M059J (cell line): ENCODE measurements at regions not wholly inside any gene's neighbourhood (a gene's known extent, or its start where the extent isn't known, plus 50 kb on each side); places are given as distances from the start of the nearest gene placed in this dataset.
"Not testable (repeated sequence)": the region's sequence is repeated elsewhere in the genome, so short reads cannot be mapped to it uniquely, and the experiment has no call there.

Experiments
- DNase-seq: peaks from one replicate; pipeline ENCODE4 v3.0.0-alpha.2; 2012; ENCODE audit warnings: low read depth

DNA sequence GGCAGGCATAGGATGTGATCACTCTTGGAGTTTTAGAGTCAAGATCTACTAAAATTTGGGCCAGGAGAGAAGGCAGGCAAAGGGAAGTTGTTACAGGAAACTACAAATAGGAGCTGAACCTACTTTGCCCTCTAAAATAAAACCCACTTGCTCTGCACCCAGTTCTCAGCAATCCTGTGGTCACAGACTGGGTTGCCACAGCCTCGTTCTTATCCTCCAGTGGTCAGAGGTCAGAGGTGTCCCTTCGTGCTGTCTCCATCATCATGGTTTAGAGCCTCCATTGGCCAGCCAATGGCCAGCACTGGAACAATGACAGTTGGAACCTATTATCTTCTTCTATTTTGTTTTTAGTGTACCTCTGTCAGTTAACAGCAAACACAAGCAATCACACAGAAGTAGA, 90.7 kb upstream of the TNP1 start:
- DNase-seq, result peak; percentile 15

DNA sequence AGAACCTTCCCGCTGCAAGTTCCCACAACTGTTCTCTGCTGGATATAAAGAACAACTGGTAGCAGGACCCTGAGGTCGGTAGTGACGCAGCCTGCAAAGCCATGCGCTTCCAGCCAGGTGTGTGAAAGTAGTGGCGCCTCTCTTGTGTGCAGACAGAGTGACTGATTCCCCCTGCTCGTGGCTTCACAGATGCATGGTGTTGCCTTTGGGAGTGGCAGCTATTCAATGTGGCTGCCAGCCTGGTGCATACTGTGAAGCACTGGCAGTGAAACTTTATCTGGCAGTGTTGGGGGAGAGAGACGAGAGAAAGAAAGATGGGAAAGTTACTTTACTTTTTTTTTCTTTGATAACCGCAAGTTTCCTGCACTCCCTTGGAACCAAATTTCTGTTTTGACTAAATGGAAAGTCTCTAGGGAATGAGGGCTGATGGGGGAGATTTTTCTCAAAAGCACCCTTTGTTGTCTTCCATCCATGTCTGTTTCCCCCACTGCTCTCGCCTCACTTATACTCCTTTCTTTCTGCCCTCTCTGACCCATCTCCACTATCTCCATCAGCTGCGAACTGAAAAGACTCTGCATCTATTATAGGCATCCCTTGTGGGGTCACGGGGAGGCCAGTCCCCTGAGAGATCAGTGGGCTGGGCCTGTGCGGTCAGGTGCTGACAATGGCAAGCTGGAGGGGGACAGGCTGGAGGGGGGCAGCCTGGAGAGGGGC, 90.0 kb upstream of the TNP1 start:
- no peak for DNase-seq

GRCh38 chr2:216947055-216947454, 87.2 kb upstream of the TNP1 start:
- no peak for DNase-seq

DNA sequence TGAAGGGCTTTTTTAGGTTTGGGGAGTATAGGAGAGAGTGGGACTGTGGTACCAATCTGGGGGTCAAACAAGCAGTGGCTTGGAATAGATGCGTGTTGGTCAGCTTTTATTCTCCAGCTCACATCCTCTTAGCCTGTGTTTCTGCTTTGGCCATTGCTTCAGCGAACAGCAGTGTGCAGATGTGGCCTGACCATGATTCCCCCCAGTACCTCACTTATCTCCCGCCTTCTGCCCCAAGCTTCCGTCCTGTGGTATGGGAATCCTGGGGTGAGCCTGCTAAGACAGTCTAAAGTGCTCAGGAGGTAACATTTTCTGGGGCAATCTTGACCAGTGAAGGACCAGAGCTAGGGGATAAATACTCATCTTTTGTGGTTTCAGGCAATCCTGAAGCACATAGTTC, 84.9 kb upstream of the TNP1 start:
- no peak for DNase-seq

DNA sequence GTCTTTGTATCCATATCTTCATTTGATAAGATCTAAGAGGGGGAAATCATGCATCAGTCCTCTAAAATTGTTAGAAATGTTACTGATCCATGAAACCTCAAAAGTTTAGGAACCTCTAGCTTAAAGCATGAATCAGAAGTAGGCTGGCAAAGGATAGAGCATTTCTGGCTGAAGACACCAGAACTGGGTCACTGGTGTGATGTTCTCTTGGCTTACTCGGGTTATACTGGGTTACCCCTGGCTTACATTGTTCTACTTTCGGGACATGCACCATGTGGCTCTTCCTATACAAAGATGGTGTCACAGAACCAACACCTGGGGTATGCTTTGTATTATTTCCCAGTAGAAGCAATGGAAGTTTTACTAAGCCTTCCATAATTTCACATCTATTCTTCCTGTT, 83.2 kb upstream of the TNP1 start:
- DNase-seq, result no peak

GRCh38 chr2:216942465-216942864, 82.6 kb upstream of the TNP1 start:
- no peak for DNase-seq

- no peak for DNase-seq
Measured at GRCh38 chr2:216942016-216942415, 82.2 kb upstream of the TNP1 start.

DNA sequence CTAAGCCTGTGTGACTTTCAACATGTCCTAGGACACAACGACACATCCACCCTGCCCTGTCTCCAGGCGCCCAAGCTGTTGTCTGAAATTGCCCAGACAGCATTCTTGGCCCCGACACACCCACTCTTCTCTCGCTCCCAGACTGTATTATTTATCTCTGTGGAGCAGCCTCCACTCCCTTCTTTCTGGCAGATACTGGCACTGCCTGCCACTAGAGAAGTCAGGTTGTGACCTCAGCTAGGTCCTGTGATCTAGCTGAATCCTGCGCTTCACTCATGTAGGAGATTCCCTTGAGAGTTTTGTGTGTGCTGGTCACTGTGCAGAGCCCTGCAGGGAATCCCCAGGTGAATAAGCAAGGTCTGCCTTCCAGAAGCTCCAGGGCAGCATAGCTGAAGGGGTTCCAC, 77.1 kb upstream of the TNP1 start:
- DNase-seq, result no peak

DNA sequence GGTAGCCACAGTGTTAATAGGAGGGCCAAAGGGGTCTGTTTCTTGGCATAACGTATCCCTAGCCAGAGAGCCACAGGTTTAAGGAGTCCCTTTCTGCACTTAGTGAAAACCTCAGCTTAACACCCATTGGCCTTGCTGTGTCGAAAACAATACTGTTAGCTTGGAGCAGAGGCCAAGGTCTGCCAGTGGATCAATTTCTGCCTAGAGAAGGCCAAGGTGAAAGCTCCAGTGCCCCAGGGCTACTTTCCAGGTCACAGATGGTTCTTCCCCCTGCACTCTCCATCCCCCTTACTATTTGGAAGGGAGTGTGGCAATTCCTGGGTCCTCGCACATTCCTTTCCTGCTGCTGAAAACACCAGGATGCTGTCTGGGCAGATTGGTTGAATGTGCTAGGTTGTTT, 74.8 kb upstream of the TNP1 start:
- no peak for DNase-seq

GRCh38 chr2:216934151-216934550, 74.3 kb upstream of the TNP1 start:
- DNase-seq, result no peak

GRCh38 chr2:216932863-216933548, 73.1 kb upstream of the TNP1 start:
- no peak for DNase-seq

DNA sequence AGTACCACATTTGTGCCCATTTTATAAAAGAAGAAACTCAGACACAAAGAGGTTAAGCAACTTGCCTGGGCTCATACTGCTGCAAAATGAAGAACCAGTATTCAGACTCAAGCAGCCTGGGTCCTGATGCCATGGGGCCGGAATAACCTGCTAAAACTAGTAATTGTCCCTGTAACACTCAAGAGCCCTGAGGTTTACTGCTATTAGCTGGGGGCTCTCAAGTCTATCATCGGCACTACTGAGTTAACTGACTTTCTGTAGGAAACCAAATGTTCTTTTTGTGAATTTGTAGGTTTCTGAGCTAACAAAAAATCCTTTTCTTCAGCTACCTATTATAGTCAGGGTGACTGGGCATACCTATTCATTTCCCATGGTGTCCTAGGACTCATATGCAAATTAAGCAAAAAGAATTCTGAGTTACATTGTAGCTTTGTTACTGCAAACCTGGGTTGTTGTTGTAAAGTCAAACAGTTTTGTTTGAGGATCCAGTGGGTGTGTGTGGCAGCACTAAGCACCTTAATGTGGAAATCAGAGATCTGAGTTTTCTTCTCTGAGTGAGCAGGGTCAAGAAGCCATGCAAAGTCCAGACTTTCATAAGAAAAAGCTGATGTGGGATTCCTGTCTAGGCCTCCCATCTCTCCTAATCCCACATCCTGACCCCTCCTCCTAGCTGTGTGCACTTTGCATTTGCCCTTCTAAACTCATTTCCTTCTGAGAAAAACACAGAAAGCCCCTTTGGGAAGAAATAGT, 72.4 kb upstream of the TNP1 start:
- DNase-seq, result no peak

GRCh38 chr2:216930716-216931115, 70.9 kb upstream of the TNP1 start:
- DNase-seq, result no peak

- not testable (repeated sequence) for DNase-seq
Measured at GRCh38 chr2:216929338-216929737, 69.5 kb upstream of the TNP1 start.

- DNase-seq, result no peak
Measured at GRCh38 chr2:216927163-216927562, 67.3 kb upstream of the TNP1 start.

- DNase-seq, result no peak
Measured at GRCh38 chr2:216925636-216926366, 65.9 kb upstream of the TNP1 start.

DNA sequence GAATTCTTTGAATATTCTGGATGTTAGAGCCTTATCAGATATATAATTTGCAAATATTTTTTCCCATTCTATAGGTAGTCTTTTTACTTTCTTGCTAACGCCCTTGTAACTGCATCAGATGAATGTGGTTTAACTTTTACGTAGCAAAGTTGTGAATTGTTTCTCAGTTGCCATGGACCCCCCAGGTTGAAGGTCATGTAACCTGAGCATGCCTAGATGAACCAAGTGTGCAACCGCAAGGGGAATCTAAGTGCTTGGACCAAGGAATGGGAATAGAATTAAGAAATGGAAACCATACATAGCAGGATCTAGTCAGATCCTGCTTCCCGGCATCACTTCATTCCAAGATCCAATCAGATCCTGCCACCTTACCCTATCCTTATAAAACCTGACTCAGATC, 65.1 kb upstream of the TNP1 start:
- no peak for DNase-seq

GRCh38 chr2:216923706-216924105, 63.8 kb upstream of the TNP1 start:
- DNase-seq, result no peak

GRCh38 chr2:216922175-216922780, 62.4 kb upstream of the TNP1 start:
- no peak for DNase-seq

- DNase-seq, result no peak
Measured at GRCh38 chr2:216920937-216921456, 61.1 kb upstream of the TNP1 start.

DNA sequence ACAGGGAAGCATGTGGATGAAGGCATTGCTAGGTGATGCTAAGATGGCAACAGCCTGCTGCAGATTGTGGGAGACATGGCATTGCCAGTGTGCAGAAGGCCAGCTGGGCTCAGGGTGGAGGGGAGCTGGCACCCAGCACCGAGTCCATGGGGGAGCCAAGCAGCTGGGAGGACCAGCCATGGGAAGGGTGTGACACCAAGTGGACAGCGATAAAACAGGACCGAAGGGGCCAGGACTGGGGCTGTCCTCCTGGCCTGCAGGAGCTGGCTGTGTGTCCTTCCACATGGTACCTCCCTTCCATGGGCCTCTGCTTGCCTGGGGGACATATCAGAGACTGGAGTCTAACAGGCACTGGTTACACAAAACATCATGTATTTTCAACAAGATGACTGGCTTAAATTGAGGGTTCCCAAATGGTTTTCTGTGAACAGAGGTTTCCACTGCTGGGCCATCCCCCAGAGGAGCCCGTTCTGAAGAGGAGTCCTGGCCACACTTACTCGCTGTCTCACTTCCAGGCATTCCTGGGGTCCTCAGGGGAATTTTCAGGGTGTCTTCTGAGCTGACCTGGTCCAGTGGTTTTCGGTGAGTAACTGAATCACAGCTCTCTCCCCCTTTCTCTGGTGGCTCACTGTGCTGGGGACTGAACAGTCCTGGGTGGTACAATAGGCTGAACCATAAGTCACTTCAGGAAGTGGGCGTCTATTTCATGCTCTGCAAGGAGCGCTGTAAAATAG, 60.4 kb upstream of the TNP1 start:
- DNase-seq, result peak; percentile 9
